ENCODE measurements at regions not wholly inside any gene's neighbourhood (a gene's known extent, or its start where the extent isn't known, plus 50 kb on each side); places are given as distances from the start of the nearest gene placed in this dataset.
"Not testable (repeated sequence)": the region's sequence is repeated elsewhere in the genome, so short reads cannot be mapped to it uniquely, and the experiment has no call there.

DNA sequence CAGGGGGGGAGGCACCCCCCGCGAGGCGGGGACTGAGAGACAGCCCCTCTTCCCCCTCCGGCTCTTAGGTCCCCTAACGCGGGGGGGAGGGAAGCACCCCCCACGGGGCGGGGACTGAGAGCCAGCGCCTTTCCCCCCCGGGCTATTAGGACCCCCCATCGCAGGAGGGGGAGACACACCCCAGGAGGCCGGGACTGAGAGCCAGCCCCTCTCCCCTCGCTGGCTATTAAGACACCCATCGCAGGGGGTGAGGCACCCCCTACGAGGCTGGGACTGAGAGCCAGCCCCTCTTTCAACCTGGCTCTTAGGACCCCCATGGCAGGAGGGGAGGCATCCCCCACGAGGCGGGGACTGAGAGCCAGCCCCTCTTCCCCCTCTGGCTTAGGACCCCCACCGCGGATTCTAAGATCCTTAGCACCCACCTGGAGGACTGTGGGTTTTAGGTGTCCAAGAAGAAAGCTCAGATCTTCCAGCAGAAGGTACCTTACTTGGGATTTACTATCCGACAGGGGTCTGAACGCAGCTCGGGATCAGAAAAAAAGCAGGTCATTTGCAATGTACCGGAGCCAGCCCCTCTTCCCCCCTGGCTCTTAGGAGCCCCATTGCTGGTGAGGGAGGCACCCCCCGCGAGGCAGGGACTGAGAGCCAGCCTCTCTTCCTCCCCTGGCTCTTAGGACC, 197.8 kb upstream of the PZP start:
- H3K4me3 ChIP-seq = no peak overlapping the region
- H3K27me3 ChIP-seq = no peaks in the 10 kb centered on the region
- no peak for TF ChIP-seq CTCF (IDR thresholded peaks at IDR 0.05)
- H3K36me3 ChIP-seq = no peaks in the 10 kb centered on the region
- no peak overlapping the region for H3K27ac ChIP-seq
- no peaks in the 10 kb centered on the region for H3K4me1 ChIP-seq
- H3K9me3 ChIP-seq = no peaks in the 10 kb centered on the region
- DNase-seq (ENCODE audit: low spot score) = no peak

GRCh38 chr12:9404469-9405260, 196.5 kb upstream of the PZP start:
- Histone ChIP-seq H3K4me1 (no peaks in the 10 kb centered on the region), H3K27me3 (no peaks in the 10 kb centered on the region), H3K36me3 (no peaks in the 10 kb centered on the region), H3K4me3 (no peak overlapping the region), H3K27ac (no peak overlapping the region), H3K9me3 (no peaks in the 10 kb centered on the region)
- no peak for DNase-seq (ENCODE audit: low spot score)
- no peak for TF ChIP-seq CTCF (IDR thresholded peaks at IDR 0.05)

GRCh38 chr12:9404031-9404430, 195.8 kb upstream of the PZP start:
- TF ChIP-seq CTCF (IDR thresholded peaks at IDR 0.05) = no peak
- H3K4me3 ChIP-seq = no peak overlapping the region
- H3K9me3 ChIP-seq = no peaks in the 10 kb centered on the region
- no peaks in the 10 kb centered on the region for H3K27me3 ChIP-seq
- no peak overlapping the region for H3K27ac ChIP-seq
- DNase-seq (ENCODE audit: low spot score) = no peak
- no peaks in the 10 kb centered on the region for H3K36me3 ChIP-seq
- no peaks in the 10 kb centered on the region for H3K4me1 ChIP-seq

- H3K27me3 ChIP-seq; H3K36me3 ChIP-seq; DNase-seq (ENCODE audit: low spot score); H3K9me3 ChIP-seq; H3K4me3 ChIP-seq; H3K4me1 ChIP-seq; H3K27ac ChIP-seq: not testable (repeated sequence)
These were observed 194.3 kb upstream of the PZP start for GRCh38 chr12:9402432-9403040.

- not testable (repeated sequence) for DNase-seq (ENCODE audit: low spot score); H3K27me3 ChIP-seq; H3K4me1 ChIP-seq; H3K9me3 ChIP-seq; H3K36me3 ChIP-seq; H3K4me3 ChIP-seq; H3K27ac ChIP-seq
These were observed 188.2 kb upstream of the PZP start for GRCh38 chr12:9396367-9396766.

DNA sequence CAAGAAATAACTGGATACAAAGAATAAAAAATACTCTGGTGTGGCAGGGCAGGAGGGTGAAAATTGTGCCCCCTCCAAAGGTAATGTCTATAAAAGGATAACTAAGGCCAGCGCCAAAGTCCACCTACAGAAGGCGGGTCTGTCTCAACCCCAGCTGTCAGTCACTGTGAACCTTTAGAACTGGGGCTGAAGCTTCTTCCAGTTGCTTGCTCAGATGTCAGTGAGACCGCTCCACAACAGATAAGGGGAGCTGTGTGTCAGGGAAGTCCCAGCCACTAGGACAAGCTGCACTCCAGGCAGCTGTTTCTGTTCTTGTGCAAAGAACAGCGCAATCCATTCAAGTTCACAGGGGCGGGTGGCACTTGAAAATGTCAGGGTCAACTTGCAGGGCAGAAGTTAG, 187.0 kb upstream of the PZP start:
- H3K27me3 ChIP-seq; DNase-seq (ENCODE audit: low spot score); H3K4me1 ChIP-seq; H3K27ac ChIP-seq; H3K9me3 ChIP-seq; H3K36me3 ChIP-seq; H3K4me3 ChIP-seq: not testable (repeated sequence)

DNA sequence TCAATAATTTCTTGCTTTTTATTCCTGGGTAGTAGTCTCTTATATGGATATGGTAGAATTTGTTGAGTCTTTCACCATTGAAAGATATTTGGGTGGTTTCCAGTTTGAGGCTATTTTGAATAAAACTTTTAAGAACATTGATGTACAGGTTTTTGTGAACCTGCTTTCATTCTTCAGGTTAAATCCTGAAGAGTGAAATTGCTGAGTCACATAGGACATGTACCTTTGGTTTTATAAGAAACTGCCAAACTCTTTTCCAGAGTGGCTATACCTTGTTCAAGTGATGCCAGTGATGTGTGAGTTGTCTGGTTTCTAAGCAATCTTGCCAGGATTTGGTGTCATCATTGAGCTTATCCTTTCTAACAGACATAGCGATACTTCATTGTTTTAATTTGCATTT, 184.6 kb upstream of the PZP start:
- H3K4me3 ChIP-seq = no peak overlapping the region
- no peaks in the 10 kb centered on the region for H3K27me3 ChIP-seq
- DNase-seq (ENCODE audit: low spot score) = no peak
- H3K9me3 ChIP-seq = no peaks in the 10 kb centered on the region
- no peaks in the 10 kb centered on the region for H3K4me1 ChIP-seq
- no peak for TF ChIP-seq CTCF (IDR thresholded peaks at IDR 0.05)
- H3K27ac ChIP-seq = no peak overlapping the region
- H3K36me3 ChIP-seq = no peaks in the 10 kb centered on the region

All from right atrium auricular region (tissue), 2 donors.